ENCODE measurements at regions not wholly inside any gene's neighbourhood (a gene's known extent, or its start where the extent isn't known, plus 50 kb on each side); places are given as distances from the start of the nearest gene placed in this dataset.

DNA sequence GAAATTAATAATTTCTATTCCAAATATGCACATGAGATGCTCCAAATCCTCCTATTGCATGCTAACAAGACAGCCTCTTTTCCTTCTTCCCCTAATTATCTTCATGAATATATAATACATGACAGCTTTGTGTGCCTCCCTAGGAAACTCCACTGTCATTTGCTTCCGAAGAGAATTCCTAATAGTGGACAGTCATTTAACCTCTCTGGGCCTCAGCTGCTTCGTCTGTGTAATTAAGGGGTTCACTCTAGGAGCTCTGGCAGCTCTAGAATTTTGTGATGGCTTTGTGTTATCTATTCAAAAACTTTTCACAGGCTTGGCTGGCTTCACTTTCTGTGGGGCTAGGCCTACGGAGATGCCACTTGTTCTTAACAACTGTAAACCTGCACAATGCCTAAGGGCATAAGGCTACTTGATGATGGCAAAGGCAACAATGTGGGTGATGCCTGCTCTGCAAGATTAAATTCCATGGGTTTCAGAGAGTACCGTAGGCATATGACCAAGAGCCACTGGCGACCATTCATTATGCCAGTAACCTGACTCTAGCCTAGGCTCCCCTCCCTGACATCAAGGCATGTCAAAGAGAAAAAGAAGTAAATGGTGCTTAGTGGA, 333.8 kb upstream of the UMPS start:
- Mint-ChIP-seq H3K36me3 (no peaks in the 10 kb centered on the region), H3K9me3 (no peaks in the 10 kb centered on the region), H3K27ac (no peak overlapping the region), H3K4me3 (no peak overlapping the region), H3K4me1 (no peaks in the 10 kb centered on the region)
- no peak for DNase-seq (ENCODE audit: low spot score in 2 of 2)
- no peak for ATAC-seq

GRCh38 chr3:124397088-124397487, 333.2 kb upstream of the UMPS start:
- ATAC-seq (no peak), DNase-seq (ENCODE audit: low spot score in 2 of 2) (no peak)
- Mint-ChIP-seq H3K4me1 (no peaks in the 10 kb centered on the region), H3K4me3 (no peak overlapping the region), H3K9me3 (no peaks in the 10 kb centered on the region), H3K27ac (no peak overlapping the region), H3K36me3 (no peaks in the 10 kb centered on the region)

- H3K4me1 Mint-ChIP-seq = no peaks in the 10 kb centered on the region
- H3K36me3 Mint-ChIP-seq = no peaks in the 10 kb centered on the region
- ATAC-seq = no peak
- H3K9me3 Mint-ChIP-seq = no peaks in the 10 kb centered on the region
- DNase-seq (ENCODE audit: low spot score in 2 of 2) = no peak
- H3K4me3 Mint-ChIP-seq = no peak overlapping the region
- H3K27ac Mint-ChIP-seq = no peak overlapping the region
Measured at GRCh38 chr3:124398594-124398993, 331.7 kb upstream of the UMPS start.

- no peak overlapping the region for H3K27ac Mint-ChIP-seq
- no peaks in the 10 kb centered on the region for H3K36me3 Mint-ChIP-seq
- ATAC-seq = no peak
- no peak overlapping the region for H3K4me3 Mint-ChIP-seq
- no peaks in the 10 kb centered on the region for H3K4me1 Mint-ChIP-seq
- DNase-seq (ENCODE audit: low spot score in 2 of 2) = no peak
- H3K9me3 Mint-ChIP-seq = no peaks in the 10 kb centered on the region
Measured at GRCh38 chr3:124401843-124402242, 328.4 kb upstream of the UMPS start.

GRCh38 chr3:124402791-124403190, 327.5 kb upstream of the UMPS start:
- H3K4me3 Mint-ChIP-seq = no peak overlapping the region
- no peak for DNase-seq (ENCODE audit: low spot score in 2 of 2)
- H3K27ac Mint-ChIP-seq = no peak overlapping the region
- H3K4me1 Mint-ChIP-seq = no peaks in the 10 kb centered on the region
- ATAC-seq = no peak
- H3K9me3 Mint-ChIP-seq = no peaks in the 10 kb centered on the region
- H3K36me3 Mint-ChIP-seq = no peaks in the 10 kb centered on the region

- Mint-ChIP-seq H3K27ac (no peak overlapping the region), H3K9me3 (no peaks in the 10 kb centered on the region), H3K4me1 (no peaks in the 10 kb centered on the region), H3K36me3 (no peaks in the 10 kb centered on the region), H3K4me3 (no peak overlapping the region)
- DNase-seq (ENCODE audit: low spot score in 2 of 2) = no peak
- ATAC-seq = no peak
Measured at GRCh38 chr3:124404621-124405020, 325.6 kb upstream of the UMPS start.

DNA sequence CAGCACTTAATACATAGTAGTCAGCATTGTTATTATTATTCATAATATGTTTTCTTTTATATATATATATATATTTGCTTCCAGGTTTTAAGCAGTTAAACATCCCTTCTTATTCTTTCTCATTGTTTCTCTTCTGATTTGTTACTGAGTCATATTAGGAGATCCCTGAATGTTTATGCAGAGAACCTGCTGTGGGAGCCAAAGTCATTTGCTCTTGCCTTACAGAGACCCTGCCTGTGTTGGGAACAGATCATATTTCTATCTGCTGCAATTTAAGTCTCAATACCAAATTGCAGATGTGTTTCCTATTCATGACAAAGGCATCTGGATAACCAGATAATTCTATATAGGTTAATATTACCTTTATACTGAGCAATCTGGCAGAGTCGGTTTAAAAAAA, 323.0 kb upstream of the UMPS start:
- H3K4me1 Mint-ChIP-seq = no peaks in the 10 kb centered on the region
- no peak overlapping the region for H3K27ac Mint-ChIP-seq
- no peaks in the 10 kb centered on the region for H3K9me3 Mint-ChIP-seq
- ATAC-seq = no peak
- no peaks in the 10 kb centered on the region for H3K36me3 Mint-ChIP-seq
- DNase-seq (ENCODE audit: low spot score in 2 of 2) = no peak
- H3K4me3 Mint-ChIP-seq = no peak overlapping the region

- H3K4me3 Mint-ChIP-seq = no peak overlapping the region
- no peak overlapping the region for H3K27ac Mint-ChIP-seq
- H3K36me3 Mint-ChIP-seq = no peaks in the 10 kb centered on the region
- H3K4me1 Mint-ChIP-seq = no peaks in the 10 kb centered on the region
- ATAC-seq = no peak
- no peak for DNase-seq (ENCODE audit: low spot score in 2 of 2)
- H3K9me3 Mint-ChIP-seq = no peaks in the 10 kb centered on the region
Measured at GRCh38 chr3:124409650-124410275, 320.5 kb upstream of the UMPS start.

DNA sequence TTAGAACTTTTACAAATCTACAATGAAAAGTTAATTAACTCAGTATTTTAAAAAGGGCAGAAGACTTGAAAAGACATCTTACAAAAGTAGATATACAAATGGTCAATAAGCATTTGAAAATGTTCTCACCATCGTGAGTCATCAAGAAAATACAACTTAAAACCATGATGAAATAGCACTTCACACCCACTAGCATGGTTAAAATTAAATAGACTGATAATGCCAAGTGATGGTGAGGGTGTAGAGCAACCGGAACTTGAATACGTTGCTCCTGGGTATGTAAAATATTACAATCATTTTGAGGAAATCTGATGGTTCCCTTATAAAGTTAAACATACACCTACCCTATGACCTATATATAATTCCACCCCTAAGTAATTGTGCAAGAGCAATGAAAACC, 319.8 kb upstream of the UMPS start:
- ATAC-seq (no peak), DNase-seq (ENCODE audit: low spot score in 2 of 2) (no peak)
- no peaks in the 10 kb centered on the region for H3K4me1 Mint-ChIP-seq
- H3K36me3 Mint-ChIP-seq = no peaks in the 10 kb centered on the region
- H3K9me3 Mint-ChIP-seq = no peaks in the 10 kb centered on the region
- H3K27ac Mint-ChIP-seq = no peak overlapping the region
- no peak overlapping the region for H3K4me3 Mint-ChIP-seq

DNA sequence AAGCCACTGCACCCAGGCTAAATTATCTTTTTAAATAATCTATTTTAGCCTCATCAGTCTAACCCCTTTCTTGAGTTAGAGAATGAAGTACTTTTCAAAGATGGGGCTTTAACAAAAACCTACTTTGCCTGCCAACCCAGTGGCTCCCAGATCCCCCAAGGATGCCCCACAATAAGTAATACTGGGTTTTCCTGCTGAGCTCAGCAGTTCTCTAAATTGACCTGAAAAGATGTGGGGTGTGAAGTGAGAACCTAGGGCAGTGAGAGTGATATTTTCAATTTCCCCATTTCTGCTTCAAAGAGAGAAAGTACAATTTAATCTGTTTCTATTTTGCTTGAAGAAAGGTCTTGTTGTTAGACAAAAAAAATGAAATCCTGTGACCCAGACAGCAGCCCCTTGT, 318.5 kb upstream of the UMPS start:
- Mint-ChIP-seq H3K36me3 (no peaks in the 10 kb centered on the region), H3K27ac (no peak overlapping the region), H3K4me3 (no peak overlapping the region), H3K9me3 (no peaks in the 10 kb centered on the region), H3K4me1 (no peaks in the 10 kb centered on the region)
- ATAC-seq (no peak), DNase-seq (ENCODE audit: low spot score in 2 of 2) (no peak)

DNA sequence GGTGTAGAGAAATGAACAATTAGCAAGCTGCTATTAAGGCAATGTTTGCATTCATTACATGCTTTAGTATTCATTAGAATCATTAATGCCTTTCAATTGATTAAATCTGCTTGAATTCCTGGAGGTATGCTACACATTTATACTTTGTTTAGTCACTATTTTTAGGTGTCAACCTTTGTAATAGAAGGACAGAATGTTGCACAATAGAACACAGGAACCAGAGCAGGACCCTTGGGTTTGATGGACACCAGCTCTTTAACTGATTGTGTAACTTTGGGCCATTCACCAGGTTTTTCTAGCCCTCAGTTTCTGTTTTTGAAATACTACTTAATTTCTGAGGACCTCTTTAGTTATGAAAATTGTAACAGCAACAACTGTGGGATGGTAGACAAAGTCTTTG, 317.6 kb upstream of the UMPS start:
- no peaks in the 10 kb centered on the region for H3K9me3 Mint-ChIP-seq
- no peaks in the 10 kb centered on the region for H3K4me1 Mint-ChIP-seq
- H3K36me3 Mint-ChIP-seq = no peaks in the 10 kb centered on the region
- no peak overlapping the region for H3K4me3 Mint-ChIP-seq
- ATAC-seq = no peak
- no peak for DNase-seq (ENCODE audit: low spot score in 2 of 2)
- no peak overlapping the region for H3K27ac Mint-ChIP-seq

DNA sequence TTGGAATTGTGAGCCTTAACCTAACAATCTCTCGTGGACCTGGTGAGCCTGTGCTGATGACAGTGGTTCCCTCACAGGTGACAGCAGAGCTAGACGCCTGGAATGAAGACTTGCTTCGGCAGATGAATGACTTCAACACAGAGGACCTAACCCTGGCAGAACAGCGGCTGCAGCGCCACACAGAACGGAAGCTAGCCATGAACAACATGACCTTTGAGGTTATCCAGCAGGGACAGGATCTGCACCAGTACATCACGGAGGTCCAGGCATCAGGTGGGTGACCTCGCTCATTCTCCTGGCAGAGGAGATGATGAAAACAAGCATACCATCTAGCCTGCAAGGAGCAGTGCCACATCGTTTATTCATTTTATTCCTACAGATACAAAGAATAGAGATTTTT, 316.9 kb upstream of the UMPS start:
- no peak overlapping the region for H3K27ac Mint-ChIP-seq
- no peaks in the 10 kb centered on the region for H3K9me3 Mint-ChIP-seq
- DNase-seq (ENCODE audit: low spot score in 2 of 2) (no peak), ATAC-seq (no peak)
- no peak overlapping the region for H3K4me3 Mint-ChIP-seq
- H3K36me3 Mint-ChIP-seq = no peaks in the 10 kb centered on the region
- no peaks in the 10 kb centered on the region for H3K4me1 Mint-ChIP-seq

- Mint-ChIP-seq H3K27ac (no peak overlapping the region), H3K4me3 (no peak overlapping the region), H3K36me3 (no peaks in the 10 kb centered on the region), H3K4me1 (no peaks in the 10 kb centered on the region), H3K9me3 (no peaks in the 10 kb centered on the region)
- no peak for ATAC-seq
- no peak for DNase-seq (ENCODE audit: low spot score in 2 of 2)
Measured at GRCh38 chr3:124413989-124414598, 316.2 kb upstream of the UMPS start.

GRCh38 chr3:124415446-124415960, 314.7 kb upstream of the UMPS start:
- H3K27ac Mint-ChIP-seq = no peak overlapping the region

DNA sequence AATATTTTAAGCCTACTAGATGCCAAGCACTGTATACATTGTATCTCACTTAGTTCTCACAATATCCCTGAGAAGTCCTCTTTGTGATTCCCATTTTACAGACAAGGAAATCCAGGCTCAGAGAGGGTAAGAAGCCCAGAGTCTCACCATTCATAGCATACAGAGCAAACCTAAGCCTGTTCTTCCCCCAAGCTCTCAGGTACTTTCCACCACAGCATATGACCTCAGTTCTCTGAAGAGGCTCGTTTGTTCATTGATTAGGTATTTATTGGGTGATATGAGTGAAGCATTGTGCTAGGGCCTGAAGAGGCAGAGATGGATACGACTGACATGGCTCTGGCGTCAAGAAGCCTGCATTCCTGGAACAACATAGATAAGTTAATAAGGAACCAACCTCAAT, 310.9 kb upstream of the UMPS start:
- ATAC-seq = no peak
- H3K9me3 Mint-ChIP-seq = no peaks in the 10 kb centered on the region
- H3K36me3 Mint-ChIP-seq = no peaks in the 10 kb centered on the region
- no peak overlapping the region for H3K4me3 Mint-ChIP-seq
- no peaks in the 10 kb centered on the region for H3K4me1 Mint-ChIP-seq
- no peak for DNase-seq (ENCODE audit: low spot score in 2 of 2)
- no peak overlapping the region for H3K27ac Mint-ChIP-seq

More at GRCh38 chr3:124415446-124415960, 314.7 kb upstream of the UMPS start:
- ATAC-seq = peak; percentile 27
- no peaks in the 10 kb centered on the region for H3K9me3 Mint-ChIP-seq
- no peak for DNase-seq (ENCODE audit: low spot score in 2 of 2)
- no peaks in the 10 kb centered on the region for H3K36me3 Mint-ChIP-seq
- no peak overlapping the region for H3K4me3 Mint-ChIP-seq
- no peaks in the 10 kb centered on the region for H3K4me1 Mint-ChIP-seq

DNA sequence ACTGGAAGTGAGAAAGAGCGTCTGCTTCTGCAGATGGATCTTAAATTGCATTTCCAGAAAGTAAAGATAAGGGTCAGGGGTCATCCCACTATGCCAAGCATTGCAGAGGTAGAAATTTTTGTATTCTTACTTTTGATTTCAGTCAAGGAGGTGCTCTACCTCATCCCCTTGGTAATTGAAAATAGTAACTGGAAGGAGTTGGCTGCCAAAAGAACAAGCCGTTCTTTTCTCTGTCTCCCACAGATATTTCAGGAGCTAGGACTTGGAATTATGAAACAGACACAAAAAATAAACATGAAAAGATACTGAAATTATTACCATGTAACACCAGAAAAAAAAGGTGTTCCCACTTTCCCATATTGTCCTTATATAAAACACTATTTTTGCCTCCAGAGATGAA, 309.9 kb upstream of the UMPS start:
- no peaks in the 10 kb centered on the region for H3K9me3 Mint-ChIP-seq
- H3K36me3 Mint-ChIP-seq = no peaks in the 10 kb centered on the region
- no peak for DNase-seq (ENCODE audit: low spot score in 2 of 2)
- no peak overlapping the region for H3K4me3 Mint-ChIP-seq
- ATAC-seq = no peak
- H3K4me1 Mint-ChIP-seq = no peaks in the 10 kb centered on the region
- H3K27ac Mint-ChIP-seq = no peak overlapping the region

All from stimulated activated effector memory CD8-positive, alpha-beta T cell treated with anti-CD3 and anti-CD28 coated beads, Interleukin-12 subunit alpha, Interleukin-12 subunit beta, amount 100 ng/mL, for 72 hours (primary cell).